ENCODE measurements at regions not wholly inside any gene's neighbourhood (a gene's known extent, or its start where the extent isn't known, plus 50 kb on each side); places are given as distances from the start of the nearest gene placed in this dataset.

GRCh38 chr3:30308131-30308530, 298.3 kb upstream of the TGFBR2 start:
- no peak for TF ChIP-seq CTCF (IDR thresholded peaks at IDR 0.05; ENCODE audit: poor library complexity)
- no peak for TF ChIP-seq EZH2 (IDR thresholded peaks at IDR 0.05; ENCODE audit: borderline replicate concordance)
- TF ChIP-seq EZH2phosphoT487 (IDR thresholded peaks at IDR 0.05; ENCODE audit: low read depth, severe bottlenecking, unreplicated experiment), result no peak

Measured in hepatocyte (in vitro differentiated cells).